Stimulated activated CD4-positive, alpha-beta T cell treated with anti-CD3 and anti-CD28 coated beads, TNF-alpha, amount 100 ng/mL, for 48 hours (primary cell): ENCODE measurements at regions not wholly inside any gene's neighbourhood (a gene's known extent, or its start where the extent isn't known, plus 50 kb on each side); places are given as distances from the start of the nearest gene placed in this dataset.
"Not testable (repeated sequence)": the region's sequence is repeated elsewhere in the genome, so short reads cannot be mapped to it uniquely, and the experiment has no call there.

Experiments
- DNase-seq, 3 donors: peaks; one replicate each; pipeline ENCODE4 v3.0.0-alpha.2; 2020; ENCODE audit warnings: low read depth in 3 of 3

DNA sequence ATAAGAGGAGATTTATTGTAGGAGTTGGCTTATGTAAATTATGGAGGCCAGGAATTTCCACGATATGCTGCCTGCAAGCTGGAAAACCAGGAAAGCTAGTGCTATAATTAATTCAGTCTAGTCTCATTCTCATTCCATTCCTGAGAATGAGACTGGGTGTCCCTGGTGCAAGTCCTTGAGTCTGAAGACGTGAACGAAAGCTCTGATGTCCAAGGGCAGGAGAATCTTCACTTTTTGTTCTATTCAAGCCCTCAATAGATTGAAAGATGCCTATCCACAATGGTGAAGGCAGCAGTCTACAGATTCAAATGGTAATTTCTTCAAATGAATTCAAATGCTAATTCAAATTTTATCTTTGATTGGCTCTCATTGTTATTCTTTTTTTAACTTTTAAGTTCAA, 851.1 kb upstream of the MGAT4C start:
- DNase-seq = no peak

DNA sequence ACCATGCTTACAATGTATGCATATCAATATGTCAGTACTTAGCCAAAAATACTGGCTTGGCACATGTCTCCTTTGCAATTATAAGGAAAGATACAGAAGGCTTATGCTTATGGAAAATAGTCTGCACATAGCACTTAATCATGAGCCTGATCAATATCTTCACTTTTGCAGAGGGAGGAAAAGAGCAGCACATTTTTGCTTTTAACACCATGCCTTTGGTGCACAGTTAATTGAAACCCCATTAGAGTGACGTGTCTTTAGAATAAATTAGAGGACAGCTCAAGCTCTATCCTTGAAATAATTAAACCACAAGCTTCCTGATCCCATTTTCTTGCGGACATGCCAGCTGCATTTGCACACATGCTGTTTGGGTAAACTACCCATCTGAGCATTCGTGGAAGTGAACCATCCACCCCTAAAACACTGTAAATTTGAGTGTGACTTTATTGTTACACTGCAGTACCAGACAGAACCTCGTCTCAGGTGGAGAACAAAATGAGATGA, 839.9 kb upstream of the MGAT4C start:
- no peak for DNase-seq

DNA sequence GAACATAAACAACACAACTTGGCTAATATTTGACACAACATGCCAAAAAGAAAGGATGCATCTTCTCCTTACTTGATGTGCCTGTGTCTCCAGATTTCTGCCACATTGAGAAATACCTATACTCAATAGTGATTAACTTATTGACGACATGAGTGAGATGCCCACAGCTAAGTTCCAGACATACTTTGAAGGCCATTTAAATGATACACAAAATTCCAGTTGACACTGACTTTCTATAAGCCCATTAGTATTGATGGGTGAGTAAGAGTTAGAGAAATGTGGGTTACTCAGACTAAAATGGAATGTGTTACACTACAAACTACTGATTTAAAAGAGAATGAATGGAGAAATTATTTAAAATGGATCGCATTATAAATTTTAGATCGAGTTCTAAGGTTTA, 838.2 kb upstream of the MGAT4C start:
- no peak for DNase-seq

DNA sequence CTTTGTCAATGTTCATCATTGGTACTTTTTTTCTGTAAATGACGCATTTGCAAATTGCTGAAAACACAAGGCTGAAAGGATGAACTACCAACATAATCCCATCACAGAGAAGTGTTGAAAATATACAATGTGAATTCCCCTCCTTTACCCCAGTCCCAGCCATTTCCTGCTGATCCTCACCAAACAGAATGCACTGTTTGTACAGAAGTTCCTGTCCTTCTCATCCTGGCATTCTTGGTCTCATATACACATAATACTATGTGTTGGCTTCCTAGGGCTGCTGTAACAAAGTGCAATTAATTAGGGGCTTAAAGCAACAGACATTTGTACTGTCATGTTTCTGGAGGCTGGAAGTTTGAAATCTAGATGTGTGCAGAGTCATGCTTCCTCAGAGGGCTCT, 836.2 kb upstream of the MGAT4C start:
- no peak for DNase-seq

DNA sequence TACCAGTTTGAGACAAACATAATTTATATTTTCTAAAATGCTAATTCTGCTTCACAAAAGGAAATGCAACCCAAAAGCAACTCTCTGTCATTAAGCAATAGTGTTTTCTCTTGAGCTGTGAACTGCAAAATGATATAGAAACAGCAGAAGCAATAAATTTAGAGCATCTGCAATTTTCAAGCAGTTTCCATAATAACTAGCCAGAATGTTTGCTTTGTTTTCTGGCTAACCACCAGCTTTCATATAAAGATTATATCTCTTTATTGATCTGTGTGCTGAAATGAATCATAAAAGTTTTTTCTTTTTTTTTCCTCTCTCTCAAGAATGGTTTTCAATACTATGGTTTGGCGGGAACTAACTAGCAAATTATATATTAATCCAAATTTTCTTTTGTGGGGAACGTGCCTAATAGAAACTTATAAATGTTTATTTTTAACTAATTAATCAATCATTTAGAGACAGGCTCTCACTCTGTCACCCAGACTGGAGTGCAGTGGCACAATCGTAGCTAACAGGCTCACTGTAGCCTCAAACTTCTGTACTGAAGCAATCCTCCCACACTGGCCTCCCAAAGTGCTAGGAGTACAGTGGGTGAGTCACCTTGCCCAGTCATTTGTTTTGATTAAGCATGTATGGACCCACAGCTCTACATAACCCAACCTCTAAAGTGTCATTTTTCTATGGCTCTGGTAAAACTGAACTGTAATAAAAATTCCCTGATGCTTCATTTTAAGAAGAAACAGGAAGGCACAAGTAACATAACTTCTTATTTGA, 830.1 kb upstream of the MGAT4C start:
- no peak for DNase-seq

DNA sequence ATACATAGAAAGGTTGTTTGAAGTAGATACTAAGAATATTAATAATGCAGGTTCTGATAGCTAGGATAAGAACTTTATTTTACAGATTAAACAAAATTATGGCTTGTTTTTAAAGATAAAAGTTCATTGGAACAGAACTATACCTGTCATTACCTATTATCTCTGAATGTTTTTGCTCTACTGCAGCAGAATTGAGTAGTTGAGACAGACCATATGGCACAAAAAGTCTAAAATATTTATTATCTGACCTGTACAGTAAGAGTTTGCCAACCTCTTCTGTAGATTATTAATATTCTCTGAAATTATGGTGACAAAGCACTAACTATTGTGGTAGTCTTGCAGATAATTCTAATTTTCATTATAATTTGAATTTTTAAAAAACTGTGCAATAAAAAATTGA, 829.1 kb upstream of the MGAT4C start:
- no peak for DNase-seq

DNA sequence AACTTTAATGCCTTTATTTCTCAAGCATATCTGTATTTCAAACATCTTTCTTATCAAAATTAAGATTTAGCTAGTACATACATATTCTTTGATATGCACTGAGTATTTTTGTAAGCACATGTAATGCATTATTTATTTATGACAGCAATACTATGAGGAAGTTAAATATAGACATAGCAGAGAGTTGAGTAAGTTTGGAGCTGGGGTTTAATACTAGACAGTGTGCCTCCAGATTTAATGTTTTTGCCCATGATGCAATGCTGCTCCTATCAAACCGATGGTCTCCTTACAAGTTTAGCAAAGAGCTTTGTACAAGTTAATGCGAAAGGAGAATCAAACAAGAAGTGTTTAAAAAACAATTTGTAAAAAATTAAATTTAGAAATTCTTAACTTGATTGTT, 826.6 kb upstream of the MGAT4C start:
- no peak for DNase-seq

DNA sequence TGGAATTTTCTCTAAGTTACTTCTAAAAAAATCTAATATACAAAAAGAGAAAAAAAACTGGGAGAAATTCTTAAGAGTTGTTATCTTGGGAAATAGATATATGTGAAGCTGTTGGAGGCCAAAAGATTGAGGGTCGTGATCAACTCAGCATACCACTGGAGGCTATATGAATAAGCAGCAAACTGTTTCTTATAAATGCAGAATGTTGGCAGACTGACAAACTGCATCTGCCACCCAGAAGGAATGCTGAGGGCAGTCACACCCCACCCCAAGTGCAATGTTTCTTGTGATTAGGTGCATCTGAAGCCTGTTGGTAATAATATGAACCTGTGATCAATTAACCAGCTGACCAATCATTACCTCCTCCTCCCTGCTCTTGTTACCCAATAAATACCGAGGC, 818.6 kb upstream of the MGAT4C start:
- no peak for DNase-seq

DNA sequence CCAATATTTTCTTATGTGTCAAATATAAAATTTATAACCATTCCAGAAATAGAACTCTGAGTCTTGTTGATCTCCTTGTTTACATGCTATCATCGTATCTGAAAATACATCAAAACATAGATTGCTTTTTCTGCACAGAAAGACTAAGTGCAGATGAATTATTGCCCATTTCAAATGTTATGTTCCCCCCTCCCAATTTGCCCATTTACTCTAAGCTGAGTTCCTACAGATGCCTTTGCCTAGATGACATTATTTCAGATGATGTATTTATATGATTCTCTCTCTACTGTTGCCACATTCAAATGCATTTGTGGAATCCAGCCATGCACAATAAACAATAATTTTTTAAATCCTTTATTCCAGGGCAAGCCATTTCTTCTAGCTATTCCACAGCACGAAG, 810.1 kb upstream of the MGAT4C start:
- no peak for DNase-seq

DNA sequence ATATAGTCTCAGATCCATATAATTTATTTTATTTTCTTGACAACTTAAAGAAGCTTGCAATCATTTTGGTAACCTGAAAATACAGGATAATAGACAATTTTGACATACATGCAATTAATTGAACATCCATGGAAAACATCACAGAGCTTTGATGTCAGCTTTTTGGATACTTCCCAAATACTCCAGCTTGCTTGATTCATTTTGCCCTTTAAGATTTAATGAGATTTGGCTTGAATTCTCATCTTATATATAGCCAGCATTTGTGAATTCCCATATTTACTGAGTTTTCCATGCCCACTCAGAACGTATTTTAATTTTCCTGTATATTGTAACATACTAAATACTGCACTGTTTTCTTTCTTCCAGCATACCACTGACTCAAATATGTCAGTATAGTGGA, 803.0 kb upstream of the MGAT4C start:
- DNase-seq = no peak

DNA sequence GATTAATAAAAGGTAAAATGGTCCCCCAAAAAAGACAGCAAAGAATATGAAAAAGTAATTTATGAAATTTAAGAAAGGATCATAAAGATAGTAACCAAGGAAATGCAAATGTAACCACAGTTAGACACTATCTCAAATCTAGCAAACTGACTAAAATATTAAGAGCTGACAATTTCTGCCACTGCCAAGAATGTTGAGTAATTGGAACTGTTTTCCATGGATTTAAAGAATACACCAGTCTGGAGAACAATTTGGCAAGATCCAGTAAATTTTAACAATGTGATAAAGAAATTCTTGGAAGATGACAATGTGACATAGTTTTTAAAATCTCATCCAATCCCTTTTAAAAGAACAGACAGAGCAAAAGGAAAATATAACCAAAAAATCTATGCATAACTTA, 798.0 kb upstream of the MGAT4C start:
- no peak for DNase-seq

DNA sequence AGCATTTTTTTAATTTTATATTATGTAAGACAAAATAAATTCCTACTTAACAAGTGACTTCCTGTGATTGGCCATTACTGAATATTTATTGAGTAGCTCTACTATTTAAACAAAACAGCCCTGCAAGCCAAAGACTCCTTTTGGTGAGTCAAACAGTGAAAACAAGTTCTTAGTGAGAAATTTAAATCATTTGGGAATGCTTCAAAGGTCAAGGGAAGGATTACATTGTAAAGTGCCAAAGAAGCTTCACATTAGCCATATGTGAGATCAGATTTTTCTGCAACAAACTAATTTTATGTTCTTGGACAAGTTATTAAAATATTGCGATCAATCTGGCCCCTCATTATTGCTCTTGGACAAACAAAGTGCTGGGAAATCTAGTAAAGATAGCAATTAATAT, 795.4 kb upstream of the MGAT4C start:
- no peak for DNase-seq

DNA sequence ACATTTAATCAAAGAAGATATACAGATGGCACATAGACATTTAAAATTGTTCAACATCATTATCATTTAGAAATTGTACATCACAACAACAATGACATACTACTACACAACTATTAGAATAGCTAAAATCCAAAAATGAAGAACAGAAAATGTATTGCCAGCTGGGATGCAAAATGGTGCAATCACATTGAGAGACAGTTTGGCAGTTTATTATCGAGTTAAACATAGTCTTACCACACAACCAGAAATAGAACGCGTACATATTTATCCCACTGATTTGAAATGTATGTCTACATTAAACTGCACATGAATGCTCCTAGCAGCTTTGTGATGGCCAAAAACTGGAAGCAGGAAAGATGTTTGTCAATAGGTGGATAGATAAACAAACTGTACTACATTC, 791.5 kb upstream of the MGAT4C start:
- DNase-seq = no peak

DNA sequence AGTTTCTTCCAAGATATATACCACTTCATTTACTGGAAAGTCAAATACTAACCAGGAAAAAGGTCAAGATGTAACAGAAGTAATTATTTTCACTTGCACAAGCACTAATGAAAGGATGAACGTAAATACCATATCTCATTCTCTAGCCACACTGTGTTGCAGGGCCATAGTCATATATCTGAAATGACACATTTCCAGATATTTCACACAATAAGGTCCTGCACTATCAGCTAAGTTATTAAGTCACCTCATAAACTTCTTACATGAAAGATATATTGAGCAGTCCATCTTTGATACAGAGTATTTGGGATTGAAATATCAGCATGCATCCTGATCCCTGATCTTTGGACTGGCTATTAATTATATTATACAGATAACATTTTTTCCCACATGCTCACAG, 783.3 kb upstream of the MGAT4C start:
- DNase-seq = no peak

DNA sequence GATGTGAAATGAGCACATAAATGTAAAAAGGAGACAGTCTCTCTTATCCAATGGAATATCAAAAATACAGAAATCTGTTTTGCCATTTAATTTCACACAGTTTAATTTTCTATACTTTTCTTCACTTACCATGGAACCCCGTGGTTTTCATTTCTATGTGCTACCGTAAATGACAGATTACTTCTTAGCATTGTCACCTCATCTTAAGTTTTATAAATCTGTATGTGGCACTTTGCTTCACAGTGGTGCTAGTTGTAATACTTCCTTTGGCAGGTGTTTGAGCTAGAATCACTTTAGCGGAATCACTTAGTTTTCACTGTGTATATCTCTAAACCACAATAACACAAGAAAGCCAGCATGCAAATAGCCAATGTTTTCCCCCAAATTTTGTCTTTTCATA, 781.9 kb upstream of the MGAT4C start:
- DNase-seq = no peak

DNA sequence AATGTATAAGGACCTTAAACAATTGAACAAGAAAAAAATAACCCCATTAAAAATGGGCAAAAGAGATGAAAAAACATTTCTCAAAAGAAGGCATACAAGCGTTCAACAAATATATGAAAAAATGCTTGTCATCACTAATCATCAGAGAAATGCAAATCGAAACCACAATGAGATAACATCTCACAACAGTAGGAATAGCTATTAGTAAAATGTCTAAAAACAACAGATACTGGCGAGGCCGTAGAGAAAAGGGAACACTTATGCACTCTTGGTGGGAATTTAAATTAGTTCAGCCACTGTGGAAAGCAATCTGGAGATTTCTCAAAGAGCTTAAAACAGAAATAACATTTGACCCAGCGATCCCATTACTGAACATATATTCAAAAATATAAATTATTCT, 769.8 kb upstream of the MGAT4C start:
- no peak for DNase-seq

DNA sequence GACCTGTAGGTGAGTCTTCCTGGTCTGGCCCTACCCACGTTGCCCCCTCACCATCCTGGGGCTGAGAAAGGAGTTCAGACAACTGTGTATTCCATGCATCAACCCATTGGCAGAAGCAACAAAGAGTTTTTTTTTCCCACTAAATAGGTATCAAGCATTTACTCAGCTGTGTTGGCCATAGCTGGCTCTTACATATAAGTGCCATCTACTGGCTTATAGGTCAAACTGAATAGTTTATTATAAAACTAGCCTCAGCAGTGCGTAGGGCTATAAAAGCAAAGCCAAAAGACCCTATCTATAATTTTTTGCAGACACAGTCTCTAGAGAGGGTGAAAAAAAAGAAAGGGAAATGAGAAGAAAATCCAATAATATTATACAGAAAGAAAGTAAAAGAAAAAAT, 765.2 kb upstream of the MGAT4C start:
- no peak for DNase-seq

DNA sequence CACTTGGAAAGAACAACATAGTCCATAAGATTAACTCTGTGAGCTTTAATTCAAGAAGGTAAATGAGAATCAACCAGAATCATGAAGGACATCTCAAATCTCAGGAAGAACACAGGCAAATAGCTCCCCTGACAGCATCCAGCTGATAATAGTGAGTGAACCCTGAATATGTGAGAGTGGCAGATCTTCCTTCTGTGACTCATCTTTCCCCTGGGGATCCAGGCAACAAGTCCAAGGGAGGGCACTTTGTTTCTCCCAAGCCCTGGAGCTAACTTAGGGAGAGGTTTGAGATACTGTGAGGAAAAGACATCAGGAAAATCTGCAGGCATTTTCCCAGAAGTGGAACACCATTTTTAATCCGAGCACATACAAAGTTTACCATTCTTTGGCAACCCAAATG, 763.9 kb upstream of the MGAT4C start:
- no peak for DNase-seq

DNA sequence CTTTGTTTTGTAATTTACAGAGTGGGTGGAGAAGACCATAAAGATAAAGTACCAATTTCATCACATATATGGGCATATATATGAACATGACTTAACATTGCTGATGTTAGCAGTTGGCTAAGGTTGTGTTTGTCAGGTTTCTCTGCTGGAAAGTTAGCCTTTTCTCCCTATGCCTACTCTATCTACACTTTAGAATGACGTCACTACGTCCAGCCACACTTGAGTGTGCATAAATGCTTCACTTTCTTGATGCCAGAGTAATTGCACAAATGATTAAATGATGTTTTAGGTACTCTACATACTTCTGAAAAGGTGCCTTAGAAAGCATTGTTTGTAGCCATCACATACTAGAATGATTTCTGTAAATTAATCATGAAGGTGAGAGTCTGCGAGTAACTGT, 759.2 kb upstream of the MGAT4C start:
- DNase-seq = no peak

DNA sequence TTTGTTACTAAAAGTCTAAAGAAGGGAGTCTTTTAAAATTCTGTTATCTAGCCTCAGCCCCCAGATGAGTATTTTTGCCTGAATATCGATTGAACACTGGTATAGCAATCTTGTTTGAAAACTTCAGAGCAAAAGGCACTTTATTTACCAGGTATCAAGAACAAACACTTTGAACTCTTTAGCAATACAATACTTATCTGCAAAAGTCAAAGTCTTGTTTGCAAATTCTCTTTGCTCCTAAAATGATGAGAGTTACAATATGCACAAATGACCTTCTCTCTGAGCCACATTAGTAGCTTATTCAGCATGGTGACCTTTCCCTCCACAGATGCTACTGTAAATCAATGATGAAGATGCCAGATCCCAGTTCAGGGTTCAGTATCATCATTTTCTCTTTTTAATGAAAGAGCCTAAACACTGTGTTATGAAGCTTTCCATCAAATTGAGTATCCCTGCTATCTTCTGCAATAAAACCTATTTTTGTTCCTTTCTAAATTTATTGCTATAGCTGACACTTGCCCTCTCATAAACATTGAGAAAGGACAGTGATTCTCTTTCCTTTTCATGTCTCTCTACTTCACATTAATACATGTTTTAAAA, 752.7 kb upstream of the MGAT4C start:
- DNase-seq = no peak

DNA sequence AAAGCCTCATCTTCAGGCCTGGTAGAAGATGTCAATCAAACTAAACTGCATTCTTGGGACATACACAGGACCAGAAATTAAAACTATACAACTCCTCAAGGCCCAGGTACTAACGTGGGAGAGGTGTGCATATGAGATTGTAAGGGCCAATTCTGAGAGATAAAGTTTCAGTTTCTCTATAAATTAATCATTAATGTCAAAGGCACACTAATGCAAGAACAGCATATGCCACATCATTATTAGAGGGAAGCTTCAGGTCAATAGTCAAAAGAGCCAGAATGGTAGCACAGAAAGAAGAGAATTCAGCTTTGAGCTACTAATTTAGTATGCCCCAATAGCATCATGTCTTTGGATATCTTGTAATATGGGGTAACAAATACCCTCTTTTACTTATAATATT, 744.9 kb upstream of the MGAT4C start:
- no peak for DNase-seq

DNA sequence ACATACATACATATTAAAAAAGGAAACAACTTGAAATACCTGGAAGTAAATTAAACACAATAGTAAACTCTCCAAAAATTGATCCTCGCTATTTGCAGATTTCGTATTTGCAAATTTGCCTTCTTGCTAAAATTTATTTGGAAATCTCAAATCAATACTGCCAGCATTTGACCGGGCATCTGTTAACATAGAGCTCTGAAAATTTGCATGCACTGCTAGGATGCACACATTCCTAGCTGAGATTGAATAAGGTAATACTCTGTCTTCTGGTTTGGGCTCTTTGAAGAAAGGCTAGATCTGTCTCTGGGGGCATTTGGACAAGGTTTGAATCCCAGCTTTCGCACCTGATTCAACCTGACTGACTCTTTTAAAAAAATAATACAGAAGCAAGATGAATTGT, 729.1 kb upstream of the MGAT4C start:
- DNase-seq = no peak

DNA sequence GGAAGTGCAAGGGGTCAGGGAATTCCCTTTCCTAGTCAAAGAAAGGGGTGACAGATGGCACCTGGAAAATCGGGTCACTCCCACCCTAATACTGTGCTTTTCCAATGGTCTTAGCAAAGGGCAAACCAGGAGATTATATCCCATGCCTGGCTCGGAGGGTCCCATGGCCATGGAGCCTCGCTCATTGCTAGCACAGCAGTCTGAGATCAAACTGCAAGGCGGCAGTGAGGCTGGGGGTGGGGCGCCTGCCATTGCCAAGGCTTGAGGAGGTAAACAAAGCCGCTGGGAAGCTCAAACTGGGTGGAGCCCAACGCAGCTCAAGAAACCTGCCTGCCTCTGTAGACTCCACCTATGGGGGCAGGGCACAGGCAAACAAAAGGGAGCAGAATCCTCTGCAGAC, 714.4 kb upstream of the MGAT4C start:
- not testable (repeated sequence) for DNase-seq
